Fibroblast of lung (primary cell): ENCODE measurements at regions not wholly inside any gene's neighbourhood (a gene's known extent, or its start where the extent isn't known, plus 50 kb on each side); places are given as distances from the start of the nearest gene placed in this dataset.
"Not testable (repeated sequence)": the region's sequence is repeated elsewhere in the genome, so short reads cannot be mapped to it uniquely, and the experiment has no call there.

Experiments
- DNase-seq, 2 donors: peaks; one replicate each; pipeline versions ENCODE4 v3.0.0 to v3.0.0-alpha.2; 2010; ENCODE audit warnings: low read depth in 2 of 2
- H2AFZ ChIP-seq: 2 replicates; pipeline ENCODE4 v1.5.1; 2012; ENCODE audit warnings: low read length, control low read depth, inconsistent platforms
- H3K27ac ChIP-seq: 2 replicates; pipeline ENCODE4 v1.5.1; 2011; ENCODE audit warnings: low read length, control low read depth; ENCODE audit not compliant: insufficient read depth
- H3K27me3 ChIP-seq: 2 replicates; pipeline ENCODE4 v1.5.1; 2011; ENCODE audit warnings: mild to moderate bottlenecking, low read length; ENCODE audit not compliant: control insufficient read depth, insufficient read depth
- H3K36me3 ChIP-seq: 2 replicates; pipeline ENCODE4 v1.5.1; 2011; ENCODE audit warnings: low read length; ENCODE audit not compliant: control insufficient read depth, insufficient read depth
- H3K4me1 ChIP-seq: 2 replicates; pipeline ENCODE4 v1.5.1; 2011; ENCODE audit warnings: low read length; ENCODE audit not compliant: control insufficient read depth, insufficient read depth; ENCODE audit errors: extremely low read depth
- H3K4me2 ChIP-seq: 2 replicates; pipeline ENCODE4 v1.5.1; 2011; ENCODE audit warnings: low read length, control low read depth; ENCODE audit not compliant: insufficient read depth; ENCODE audit errors: extremely low read depth
- H3K4me3 ChIP-seq, 4 experiments: fragments of 200-600 bp in 1 of 4; sonication (generic) in 1 of 4; replicated peaks in 1 of 4; 2 replicates each; pipeline ENCODE4 v1.5.1; 2011 to 2016; ENCODE audit warnings: low read length in 4 of 4, low read depth in 3 of 4, mild to moderate bottlenecking in 3 of 4, control low read depth in 2 of 4, inconsistent platforms in 1 of 4, mixed read lengths in 1 of 4; ENCODE audit not compliant: insufficient read depth in 1 of 4; ENCODE audit errors: control extremely low read depth in 1 of 4
- H3K79me2 ChIP-seq: 2 replicates; pipeline ENCODE4 v1.5.1; 2012; ENCODE audit warnings: mild to moderate bottlenecking, low read length, inconsistent platforms; ENCODE audit not compliant: control insufficient read depth, insufficient read depth
- H3K9ac ChIP-seq: 2 replicates; pipeline ENCODE4 v1.5.1; 2011; ENCODE audit warnings: mild to moderate bottlenecking, low read length, control low read depth; ENCODE audit not compliant: insufficient read depth
- H3K9me3 ChIP-seq: 2 replicates; pipeline ENCODE4 v1.5.1; 2012; ENCODE audit warnings: low read depth, low read length; ENCODE audit not compliant: control insufficient read depth, insufficient read depth
- H4K20me1 ChIP-seq: 2 replicates; pipeline ENCODE4 v1.5.1; 2011; ENCODE audit warnings: low read length; ENCODE audit not compliant: control insufficient read depth, insufficient read depth; ENCODE audit errors: extremely low read depth
- CTCF ChIP-seq, 2 donors: IDR thresholded peaks in 1 of 2; conservative IDR thresholded peaks in 1 of 2; 1 replicate in 1 of 2; 2 replicates in 1 of 2; pipeline ENCODE4 v1.5.1; 2011 to 2012; ENCODE audit warnings: low read length in 2 of 2, control low read depth in 1 of 2, inconsistent platforms in 1 of 2, low read depth in 1 of 2, mild to moderate bottlenecking in 1 of 2
- EZH2 ChIP-seq: IDR thresholded peaks from 2 replicates; pipeline ENCODE4 v1.5.1; 2012; ENCODE audit warnings: low read length, control low read depth, mild to moderate bottlenecking; ENCODE audit errors: missing control alignments

GRCh38 chr7:32206488-32206887 is 136.3 kb upstream of the PDE1C start:
- no peak overlapping the region for H3K27ac ChIP-seq
- H3K4me2 ChIP-seq: no peak overlapping the region
- H3K9ac ChIP-seq: no peak overlapping the region
- TF ChIP-seq EZH2: no peak
- no peak for TF ChIP-seq CTCF (conservative IDR thresholded peaks at IDR 0.05 in 1 of 2, IDR thresholded peaks at IDR 0.05 in 1 of 2; ENCODE audit: low read depth in 1 of 2, low read length in 2 of 2)
- no peaks in the 10 kb centered on the region for H3K9me3 ChIP-seq
- no peaks in the 10 kb centered on the region for H4K20me1 ChIP-seq
- H2AFZ ChIP-seq: no peak overlapping the region
- H3K4me1 ChIP-seq: peaks cover 2% of the 10 kb centered on the region
- H3K27me3 ChIP-seq: no peaks in the 10 kb centered on the region
- no peaks in the 10 kb centered on the region for H3K79me2 ChIP-seq
- H3K36me3 ChIP-seq: no peaks in the 10 kb centered on the region
- H3K4me3 ChIP-seq: no peak overlapping the region
- no peak for DNase-seq

- H3K9ac ChIP-seq, H3K4me3 ChIP-seq, H3K36me3 ChIP-seq, H4K20me1 ChIP-seq, H3K4me2 ChIP-seq, H3K4me1 ChIP-seq, H2AFZ ChIP-seq, DNase-seq, H3K27me3 ChIP-seq, H3K79me2 ChIP-seq, H3K9me3 ChIP-seq, H3K27ac ChIP-seq: not testable (repeated sequence)
Observed at GRCh38 chr7:32205298-32205824, 135.2 kb upstream of the PDE1C start.

DNA sequence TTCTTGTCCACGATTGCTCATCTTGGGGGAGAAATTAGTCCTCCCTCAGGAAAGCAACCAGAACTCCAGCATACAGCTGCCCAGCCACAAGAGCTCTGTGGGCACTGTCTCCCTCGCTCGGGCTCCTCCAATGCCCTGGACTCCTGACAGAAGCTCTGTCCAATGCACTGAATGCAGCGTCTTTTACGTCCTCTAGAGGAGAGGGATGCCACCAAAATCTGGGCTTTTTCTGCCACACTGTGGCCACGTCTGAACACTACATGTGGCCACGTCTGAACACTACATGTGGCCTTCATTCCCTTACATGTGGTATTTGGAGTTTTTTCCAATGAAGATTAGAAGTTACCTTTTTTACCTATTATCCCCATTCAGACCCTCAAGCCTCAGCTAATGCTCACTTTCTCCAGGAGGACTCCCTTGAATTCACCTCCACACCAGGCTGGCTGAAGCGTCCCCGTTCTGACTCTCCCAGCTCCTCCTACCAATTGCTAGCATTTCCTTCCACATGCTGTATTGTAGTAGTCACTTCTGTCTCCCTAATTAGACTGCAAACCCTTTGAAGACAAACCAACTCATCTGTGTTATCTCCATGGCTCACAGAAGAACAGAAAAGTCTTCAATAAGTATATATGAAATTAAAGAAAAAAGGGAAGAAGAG is 134.3 kb upstream of the PDE1C start:
- peak overlapping the region in 2 of 4 experiments; percentile 1 to 36 for H3K4me3 ChIP-seq
- H3K27ac ChIP-seq: no peak overlapping the region
- H3K9me3 ChIP-seq: no peaks in the 10 kb centered on the region
- TF ChIP-seq EZH2 (no peak), CTCF (conservative IDR thresholded peaks at IDR 0.05 in 1 of 2, IDR thresholded peaks at IDR 0.05 in 1 of 2; ENCODE audit: low read depth in 1 of 2, low read length in 2 of 2) (peak; percentile 67 to 90)
- H3K36me3 ChIP-seq: no peaks in the 10 kb centered on the region
- H3K4me2 ChIP-seq: peak overlapping the region; percentile 54
- H3K79me2 ChIP-seq: no peaks in the 10 kb centered on the region
- no peaks in the 10 kb centered on the region for H4K20me1 ChIP-seq
- H3K9ac ChIP-seq: no peak overlapping the region
- peaks cover 2% of the 10 kb centered on the region for H3K4me1 ChIP-seq
- H2AFZ ChIP-seq: no peak overlapping the region
- no peaks in the 10 kb centered on the region for H3K27me3 ChIP-seq
- DNase-seq: peak; percentile 73 to 84
